ENCODE measurements at regions not wholly inside any gene's neighbourhood (a gene's known extent, or its start where the extent isn't known, plus 50 kb on each side); places are given as distances from the start of the nearest gene placed in this dataset.

- TF ChIP-seq CTCF (conservative IDR thresholded peaks at IDR 0.05; ENCODE audit: low read length), result no peak
- TF ChIP-seq EZH2phosphoT487 (IDR thresholded peaks at IDR 0.05; ENCODE audit: borderline replicate concordance), result no peak
Observed at GRCh38 chr17:54521137-54521536, 379.5 kb upstream of the TOM1L1 start.

Data from Loucy (cell line).